Osteocyte (in vitro differentiated cells): ENCODE measurements at regions not wholly inside any gene's neighbourhood (a gene's known extent, or its start where the extent isn't known, plus 50 kb on each side); places are given as distances from the start of the nearest gene placed in this dataset.

Source experiments
- DNase-seq: peaks from one replicate; pipeline ENCODE4 v3.0.0; 2021; ENCODE audit warnings: mixed read lengths; ENCODE audit not compliant: unreplicated experiment; ENCODE audit errors: extremely low spot score
- H3K27ac Mint-ChIP-seq: one replicate; pipeline ENCODE4 v1.8.0; 2021; ENCODE audit warnings: mild to moderate bottlenecking, mixed read lengths; ENCODE audit not compliant: unreplicated experiment
- H3K27me3 Mint-ChIP-seq: one replicate; pipeline ENCODE4 v1.8.0; 2021; ENCODE audit warnings: mixed read lengths; ENCODE audit not compliant: unreplicated experiment
- H3K36me3 Mint-ChIP-seq: one replicate; pipeline ENCODE4 v1.8.0; 2021; ENCODE audit warnings: mixed read lengths; ENCODE audit not compliant: unreplicated experiment
- H3K4me1 Mint-ChIP-seq: one replicate; pipeline ENCODE4 v1.8.0; 2021; ENCODE audit warnings: mixed read lengths; ENCODE audit not compliant: unreplicated experiment
- H3K4me3 Mint-ChIP-seq: one replicate; pipeline ENCODE4 v1.8.0; 2021; ENCODE audit warnings: mild to moderate bottlenecking, moderate library complexity, mixed read lengths; ENCODE audit not compliant: unreplicated experiment
- H3K9me3 Mint-ChIP-seq: one replicate; pipeline ENCODE4 v1.8.0; 2021; ENCODE audit warnings: mixed read lengths; ENCODE audit not compliant: unreplicated experiment
- TF ChIP-seq, protein P1 (sequence below): fragments of 200-600 bp; sonication (generic); IDR thresholded peaks from 2 replicates; pipeline ENCODE4 v1.5.0; 2021; ENCODE audit warnings: antibody characterized with exemption, mild to moderate bottlenecking, moderate library complexity

DNA sequence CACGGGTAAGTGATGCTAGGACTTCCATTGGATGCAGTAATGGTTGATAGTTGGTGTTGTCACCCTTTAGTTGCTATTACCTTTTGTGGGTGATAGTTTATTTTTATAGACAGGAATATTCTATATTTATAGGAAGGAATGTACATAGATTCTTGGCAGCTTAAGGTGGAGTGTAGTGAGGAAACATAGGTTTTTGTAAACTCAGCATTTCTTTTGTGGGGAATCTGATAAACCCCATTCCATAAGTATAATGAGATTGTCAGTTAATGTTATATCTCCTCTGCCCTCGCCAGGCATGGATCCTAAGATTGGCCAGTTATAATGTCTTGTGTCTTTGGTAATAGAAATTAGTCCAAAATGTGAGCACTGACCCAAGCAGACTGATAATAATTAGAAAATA lies 262.7 kb downstream of the JRKL start:
- no peak for DNase-seq
- TF ChIP-seq, protein P1, sequence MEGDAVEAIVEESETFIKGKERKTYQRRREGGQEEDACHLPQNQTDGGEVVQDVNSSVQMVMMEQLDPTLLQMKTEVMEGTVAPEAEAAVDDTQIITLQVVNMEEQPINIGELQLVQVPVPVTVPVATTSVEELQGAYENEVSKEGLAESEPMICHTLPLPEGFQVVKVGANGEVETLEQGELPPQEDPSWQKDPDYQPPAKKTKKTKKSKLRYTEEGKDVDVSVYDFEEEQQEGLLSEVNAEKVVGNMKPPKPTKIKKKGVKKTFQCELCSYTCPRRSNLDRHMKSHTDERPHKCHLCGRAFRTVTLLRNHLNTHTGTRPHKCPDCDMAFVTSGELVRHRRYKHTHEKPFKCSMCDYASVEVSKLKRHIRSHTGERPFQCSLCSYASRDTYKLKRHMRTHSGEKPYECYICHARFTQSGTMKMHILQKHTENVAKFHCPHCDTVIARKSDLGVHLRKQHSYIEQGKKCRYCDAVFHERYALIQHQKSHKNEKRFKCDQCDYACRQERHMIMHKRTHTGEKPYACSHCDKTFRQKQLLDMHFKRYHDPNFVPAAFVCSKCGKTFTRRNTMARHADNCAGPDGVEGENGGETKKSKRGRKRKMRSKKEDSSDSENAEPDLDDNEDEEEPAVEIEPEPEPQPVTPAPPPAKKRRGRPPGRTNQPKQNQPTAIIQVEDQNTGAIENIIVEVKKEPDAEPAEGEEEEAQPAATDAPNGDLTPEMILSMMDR, result no peak
- Mint-ChIP-seq H3K9me3 (no peaks in the 10 kb centered on the region), H3K27me3 (peaks cover 3% of the 10 kb centered on the region), H3K27ac (no peak overlapping the region), H3K36me3 (no peaks in the 10 kb centered on the region), H3K4me3 (no peak overlapping the region), H3K4me1 (no peaks in the 10 kb centered on the region)

DNA sequence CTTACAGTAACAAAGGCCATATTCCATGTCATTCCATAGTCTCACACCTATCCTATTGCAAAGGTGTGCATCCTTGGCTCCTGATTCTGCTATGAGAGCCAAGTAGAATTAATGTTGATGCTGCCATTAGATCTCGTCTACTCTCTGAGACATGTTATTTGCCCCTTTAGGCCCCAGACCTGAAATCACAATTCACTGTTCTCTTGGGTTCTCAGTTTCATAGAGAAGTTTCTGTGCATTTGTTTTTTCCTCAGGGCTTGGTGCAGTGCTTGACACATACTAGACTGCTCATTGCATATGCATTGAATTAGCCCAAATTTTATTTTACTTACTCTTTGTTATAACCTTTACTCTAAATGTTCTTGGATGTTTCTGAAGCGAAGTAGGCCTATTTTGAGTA lies 265.7 kb downstream of the JRKL start:
- no peak for DNase-seq
- no peak overlapping the region for H3K4me3 Mint-ChIP-seq
- TF ChIP-seq, protein P1, result no peak
- H3K4me1 Mint-ChIP-seq, result no peaks in the 10 kb centered on the region
- H3K36me3 Mint-ChIP-seq, result no peaks in the 10 kb centered on the region
- H3K9me3 Mint-ChIP-seq, result no peaks in the 10 kb centered on the region
- peaks cover 5% of the 10 kb centered on the region for H3K27me3 Mint-ChIP-seq
- H3K27ac Mint-ChIP-seq, result no peak overlapping the region

DNA sequence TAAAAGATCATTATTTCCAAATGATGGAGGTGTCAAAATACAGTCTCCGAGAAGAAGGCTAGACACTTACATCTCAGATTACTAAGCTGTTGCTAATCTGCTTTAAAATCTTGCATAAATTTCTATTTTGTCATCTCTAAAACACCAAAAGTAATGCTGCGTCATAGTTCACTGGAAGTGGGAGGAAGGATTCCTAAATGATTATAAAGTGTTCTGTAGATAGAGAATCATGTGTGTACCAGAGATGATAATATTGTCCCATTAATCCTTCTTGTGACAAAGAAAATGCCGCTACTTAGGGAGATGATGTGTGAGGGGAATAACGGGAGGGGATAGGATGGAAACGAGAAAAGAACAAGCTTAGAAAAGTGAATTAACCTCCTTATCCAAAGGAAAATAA lies 268.6 kb downstream of the JRKL start:
- DNase-seq, result no peak
- TF ChIP-seq, protein P1, result no peak
- no peaks in the 10 kb centered on the region for H3K4me1 Mint-ChIP-seq
- H3K9me3 Mint-ChIP-seq, result no peaks in the 10 kb centered on the region
- peaks cover 11% of the 10 kb centered on the region for H3K27me3 Mint-ChIP-seq
- H3K36me3 Mint-ChIP-seq, result no peaks in the 10 kb centered on the region
- no peak overlapping the region for H3K27ac Mint-ChIP-seq
- no peak overlapping the region for H3K4me3 Mint-ChIP-seq

DNA sequence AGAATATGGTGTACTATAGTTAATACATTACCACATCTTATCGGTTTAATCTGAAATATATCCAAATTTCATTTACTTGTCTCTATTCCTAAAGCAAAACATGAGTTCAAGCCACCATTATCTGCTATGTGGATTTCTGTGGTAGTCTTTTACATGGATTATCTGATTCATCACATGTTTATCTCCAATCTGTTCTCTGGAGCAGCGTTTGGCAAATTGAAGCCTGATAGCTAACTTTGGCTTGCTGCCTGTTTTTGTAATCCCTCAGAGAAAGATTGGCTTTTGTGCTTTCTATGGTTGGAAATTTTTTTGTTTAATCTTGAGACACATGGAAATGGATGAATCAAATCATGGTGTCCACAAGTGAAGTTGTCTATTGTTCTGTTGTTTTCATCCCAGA lies 274.3 kb downstream of the JRKL start:
- H3K4me3 Mint-ChIP-seq, result no peak overlapping the region
- no peaks in the 10 kb centered on the region for H3K4me1 Mint-ChIP-seq
- TF ChIP-seq, protein P1, result no peak
- H3K36me3 Mint-ChIP-seq, result no peaks in the 10 kb centered on the region
- peaks cover 15% of the 10 kb centered on the region for H3K27me3 Mint-ChIP-seq
- DNase-seq, result no peak
- H3K27ac Mint-ChIP-seq, result no peak overlapping the region
- no peaks in the 10 kb centered on the region for H3K9me3 Mint-ChIP-seq

DNA sequence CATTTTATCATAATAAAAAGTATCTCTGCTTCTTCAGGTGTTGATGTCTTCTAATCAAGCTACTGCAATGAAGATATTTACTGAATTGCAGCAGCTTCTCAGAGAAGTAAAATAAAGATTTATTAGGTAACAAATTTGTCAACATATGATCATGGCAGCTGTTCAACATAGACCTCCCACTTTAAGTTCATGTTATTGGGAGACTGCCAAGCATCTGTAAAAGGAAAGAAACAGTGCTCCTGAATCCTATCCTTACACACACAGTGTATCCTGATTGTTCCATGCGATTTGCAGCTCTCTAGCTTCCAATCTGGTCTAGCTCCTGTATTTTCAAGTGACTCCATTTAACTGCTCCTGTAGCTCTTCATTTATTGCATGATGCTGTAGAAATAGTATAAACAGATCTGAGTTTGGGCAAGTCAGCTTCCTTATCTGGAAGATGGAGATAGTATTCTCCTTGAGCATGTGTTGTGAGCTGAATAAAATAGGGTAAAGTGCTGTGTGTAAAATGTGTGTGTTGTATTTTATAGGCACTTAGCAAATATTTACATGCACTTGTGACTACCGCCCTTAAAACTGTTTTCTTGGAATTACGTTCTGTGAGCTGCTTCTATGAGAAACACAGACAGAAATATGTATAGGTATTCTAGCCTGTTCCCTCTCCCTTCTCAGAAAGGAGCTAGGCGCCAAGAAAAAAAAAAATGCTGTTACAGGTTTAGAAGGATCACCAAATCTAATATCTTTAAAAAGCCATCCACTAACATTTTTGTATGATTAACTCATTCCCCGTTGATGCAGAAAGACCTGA lies 290.6 kb downstream of the JRKL start:
- no peaks in the 10 kb centered on the region for H3K9me3 Mint-ChIP-seq
- DNase-seq, result no peak
- no peak overlapping the region for H3K27ac Mint-ChIP-seq
- no peaks in the 10 kb centered on the region for H3K4me1 Mint-ChIP-seq
- H3K36me3 Mint-ChIP-seq, result no peaks in the 10 kb centered on the region
- TF ChIP-seq, protein P1, result no peak
- no peak overlapping the region for H3K4me3 Mint-ChIP-seq
- H3K27me3 Mint-ChIP-seq, result peaks cover 5% of the 10 kb centered on the region
